IPS-NIHi7 (cell line): ENCODE measurements at regions not wholly inside any gene's neighbourhood (a gene's known extent, or its start where the extent isn't known, plus 50 kb on each side); places are given as distances from the start of the nearest gene placed in this dataset.

Experiments
- DNase-seq: peaks from one replicate; pipeline ENCODE4 v3.0.0; 2012; ENCODE audit warnings: mixed read lengths; ENCODE audit errors: extremely low spot score

DNA sequence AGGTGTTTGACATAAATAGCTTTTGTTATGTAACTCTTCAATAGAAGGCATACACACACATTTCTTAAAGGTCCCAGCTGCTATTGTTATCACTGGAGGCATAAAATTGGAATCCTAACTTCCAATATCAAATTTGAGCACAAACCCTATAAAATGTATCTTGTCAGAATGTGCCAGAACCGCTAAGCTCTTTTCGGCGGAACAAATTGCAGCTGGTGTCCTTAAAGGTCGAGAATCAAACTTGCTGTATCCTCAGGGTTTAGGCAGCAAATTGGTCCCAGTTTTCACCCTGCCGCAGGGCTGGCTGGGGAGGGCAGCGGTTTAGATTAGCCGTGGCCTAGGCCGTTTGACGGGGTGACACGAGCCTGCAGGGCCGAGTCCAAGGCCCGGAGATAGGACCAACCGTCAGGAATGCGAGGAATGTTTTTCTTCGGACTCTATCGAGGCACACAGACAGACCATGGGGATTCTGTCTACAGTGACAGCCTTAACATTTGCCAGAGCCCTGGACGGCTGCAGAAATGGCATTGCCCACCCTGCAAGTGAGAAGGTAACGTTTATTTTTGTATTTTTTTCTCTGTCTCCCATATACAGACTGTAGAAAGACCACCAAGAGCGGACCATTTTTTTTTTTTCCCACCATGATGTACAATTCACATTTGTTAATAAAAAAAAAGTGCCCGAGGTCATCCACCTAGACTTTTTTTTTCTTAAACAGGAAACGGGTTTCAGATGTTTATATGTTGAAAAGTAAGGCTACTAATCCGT lies 297.1 kb downstream of the IRF8 start:
- DNase-seq = peak; percentile 76

DNA sequence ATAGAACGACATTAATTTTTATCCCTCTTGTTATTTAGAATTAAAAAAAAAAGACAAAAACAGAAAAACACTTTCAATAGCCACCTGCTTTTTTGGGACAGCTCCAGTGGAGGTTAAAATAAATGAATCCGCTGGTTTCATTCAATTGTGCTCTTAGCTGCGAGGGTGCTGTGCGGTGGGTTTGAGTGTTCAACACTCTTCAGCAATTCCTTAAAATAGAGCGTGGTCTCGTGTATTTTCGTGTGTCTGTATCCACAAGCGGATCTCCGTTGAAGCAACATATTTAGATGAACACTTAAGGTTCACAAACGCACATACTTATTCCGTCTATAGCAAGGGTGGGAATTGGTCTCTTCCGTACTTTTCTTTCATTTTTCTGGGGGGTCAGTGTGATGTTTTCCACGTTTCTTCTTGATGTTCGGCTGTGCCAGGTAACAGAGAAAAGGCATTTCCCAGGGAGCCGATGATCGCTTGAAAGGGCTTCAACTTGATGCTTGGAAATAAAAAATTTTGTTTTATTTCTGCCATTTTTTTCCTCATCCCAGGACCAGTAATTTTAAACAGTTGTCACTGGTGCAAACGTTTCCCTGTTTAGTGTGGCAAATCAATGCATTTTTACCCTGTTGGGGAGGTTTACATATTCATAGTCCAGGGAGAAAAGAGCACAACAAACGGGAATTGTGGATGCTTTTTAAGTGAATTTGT lies 297.9 kb downstream of the IRF8 start:
- DNase-seq = no peak

DNA sequence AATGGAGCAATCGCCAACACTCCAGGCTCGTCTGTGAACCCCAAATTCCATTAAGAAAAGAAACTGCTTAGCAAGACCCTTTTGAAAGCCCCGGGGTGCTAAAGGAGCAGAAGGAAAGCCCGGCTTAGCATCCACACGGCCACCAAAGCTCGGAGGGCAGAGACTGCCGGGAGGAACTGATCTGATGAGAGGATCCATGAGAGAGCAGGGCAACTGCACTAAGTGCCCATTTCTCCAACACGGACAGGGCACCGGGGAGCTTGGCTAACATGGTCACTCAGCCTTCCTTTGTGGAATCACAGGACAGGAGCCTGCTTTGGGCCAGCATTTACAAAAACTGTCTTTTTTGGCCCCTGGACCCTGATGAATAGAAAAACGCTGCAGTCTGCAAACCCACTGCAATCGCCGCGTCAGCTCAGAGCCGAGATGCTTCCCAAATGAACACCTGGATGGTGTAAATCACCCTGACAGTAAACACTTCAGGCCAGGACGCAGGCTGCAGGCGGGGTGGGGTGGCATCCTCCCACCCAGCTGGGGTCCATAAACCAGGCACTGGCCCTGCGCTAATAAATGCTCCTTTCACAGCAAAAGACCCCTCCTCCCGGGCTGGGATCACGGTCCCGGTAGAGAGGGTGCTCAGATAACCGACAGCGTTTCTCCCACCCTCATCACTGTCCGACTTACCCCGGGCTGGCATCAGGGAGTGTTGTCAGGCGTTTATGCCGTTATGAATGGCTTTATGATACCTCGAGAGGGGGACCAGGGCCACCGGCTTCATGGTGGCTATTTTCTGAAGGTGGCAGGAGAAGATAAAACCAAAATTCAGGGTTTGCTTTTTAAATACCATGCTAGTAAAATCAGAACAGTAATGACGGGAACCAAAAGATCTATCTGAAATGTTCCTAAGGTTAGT lies 299.5 kb downstream of the IRF8 start:
- DNase-seq = no peak

DNA sequence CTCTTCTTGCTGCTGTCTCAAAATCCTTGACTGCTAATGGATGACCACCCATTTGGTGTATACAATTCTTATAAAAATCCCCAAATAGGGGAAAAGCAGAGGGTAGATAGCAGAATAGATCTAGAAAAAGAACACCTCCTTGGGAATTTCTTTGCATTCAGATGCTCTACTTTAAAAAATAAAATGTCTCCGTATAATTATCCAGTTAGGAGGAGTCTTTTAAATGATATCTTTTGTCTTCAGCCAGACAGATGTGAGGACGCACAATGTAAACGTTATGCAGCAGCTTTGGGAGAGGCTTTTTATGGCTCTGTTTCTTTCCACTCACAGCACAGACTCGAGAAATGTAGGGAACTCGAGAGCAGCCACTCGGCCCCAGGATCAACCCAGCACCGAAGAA lies 300.2 kb downstream of the IRF8 start:
- no peak for DNase-seq

DNA sequence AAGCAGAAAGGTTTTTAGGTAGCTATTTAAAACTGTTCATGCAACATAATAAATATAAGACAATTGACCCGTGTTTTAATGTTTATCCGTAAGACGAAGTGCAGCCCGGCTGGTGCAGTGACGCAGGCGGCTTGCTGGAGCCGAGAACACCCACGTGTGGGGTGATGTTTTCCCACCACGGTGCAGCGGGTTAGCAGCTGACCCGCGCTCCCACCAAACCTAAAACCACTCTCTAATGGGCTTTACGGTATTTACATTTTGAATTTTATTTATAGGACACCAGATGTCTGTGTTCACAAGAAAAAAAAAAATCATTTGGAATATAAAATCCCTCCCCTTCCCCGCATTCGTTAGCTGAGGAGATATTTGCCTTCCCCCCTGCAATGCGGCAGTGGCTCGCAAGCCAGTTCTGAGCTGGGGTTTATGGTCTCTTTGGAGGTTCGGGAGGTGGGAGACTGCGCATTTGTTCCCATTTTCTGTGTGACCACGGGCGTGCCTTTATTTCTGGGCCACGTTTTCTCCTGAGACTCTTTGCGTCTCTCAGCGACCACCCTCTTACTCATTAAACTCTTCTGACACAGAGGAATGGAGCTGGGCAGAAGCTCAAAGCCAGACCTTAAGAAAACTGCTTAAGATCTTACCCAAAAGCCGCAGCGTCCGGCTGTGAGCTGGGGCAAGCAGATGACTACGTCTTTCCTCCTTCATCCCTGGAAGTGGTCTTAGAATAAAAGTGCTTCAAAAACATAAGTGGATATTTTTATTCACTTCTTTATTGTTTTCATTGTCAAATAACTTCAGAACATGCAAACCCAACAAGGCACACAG lies 301.1 kb downstream of the IRF8 start:
- no peak for DNase-seq

DNA sequence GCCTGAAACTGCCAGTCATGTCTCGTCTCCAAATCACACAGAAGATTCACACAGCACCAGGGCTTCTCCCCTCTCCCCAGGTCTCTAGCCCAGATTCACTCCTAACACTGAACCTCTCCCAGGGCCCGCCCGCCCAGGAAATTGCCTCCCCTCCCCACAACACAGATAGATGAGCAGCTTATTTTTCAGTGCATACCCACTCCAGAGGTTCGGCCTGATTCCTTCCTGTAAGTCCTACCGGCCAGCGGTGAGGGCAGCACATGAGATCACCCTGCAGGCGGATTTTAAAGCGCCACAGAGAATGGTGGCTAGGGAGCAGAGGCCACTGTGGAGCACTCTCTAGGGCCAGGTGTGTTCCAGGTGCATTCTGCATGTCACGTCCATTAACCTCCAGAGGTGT lies 301.8 kb downstream of the IRF8 start:
- no peak for DNase-seq

DNA sequence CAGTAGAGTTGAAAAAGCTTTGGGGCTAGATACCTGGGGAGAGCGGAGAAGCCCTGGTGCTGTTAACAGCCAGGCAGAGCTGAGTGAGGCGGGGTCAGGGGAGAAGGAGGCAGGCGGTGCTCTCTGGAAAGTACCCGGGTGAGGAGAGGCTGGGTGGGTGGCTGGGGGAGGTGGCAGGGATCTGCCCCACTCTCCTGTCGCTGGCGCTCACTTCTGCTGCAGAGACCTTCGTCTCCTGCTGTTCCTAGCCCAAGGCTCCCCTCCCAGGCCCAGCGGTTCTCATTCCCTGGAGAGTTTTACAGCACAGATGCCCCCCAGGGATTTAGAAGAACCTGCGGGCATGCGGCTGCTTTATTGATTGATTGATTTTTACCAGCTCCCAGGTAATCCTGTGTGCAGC lies 302.8 kb downstream of the IRF8 start:
- no peak for DNase-seq

DNA sequence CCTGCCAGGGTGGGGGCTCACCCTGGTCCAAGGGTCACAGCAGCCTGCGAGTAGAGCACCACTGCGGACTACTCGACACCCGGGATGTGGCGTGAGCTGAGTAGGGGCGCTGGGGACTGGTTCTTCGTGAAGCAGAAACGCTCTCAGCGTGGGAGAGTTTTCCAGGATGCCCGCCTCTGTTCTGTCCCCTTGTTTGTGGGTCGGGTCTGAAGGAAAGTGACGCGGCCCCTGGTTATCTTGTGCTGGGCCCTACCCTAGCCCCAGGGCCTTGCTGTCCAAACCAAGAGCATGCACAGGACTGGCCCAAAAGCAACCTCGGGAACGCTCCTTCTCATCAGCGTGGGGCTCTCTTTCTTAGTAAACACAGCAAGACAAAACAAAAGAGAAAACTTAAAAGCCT lies 303.3 kb downstream of the IRF8 start:
- DNase-seq = no peak

DNA sequence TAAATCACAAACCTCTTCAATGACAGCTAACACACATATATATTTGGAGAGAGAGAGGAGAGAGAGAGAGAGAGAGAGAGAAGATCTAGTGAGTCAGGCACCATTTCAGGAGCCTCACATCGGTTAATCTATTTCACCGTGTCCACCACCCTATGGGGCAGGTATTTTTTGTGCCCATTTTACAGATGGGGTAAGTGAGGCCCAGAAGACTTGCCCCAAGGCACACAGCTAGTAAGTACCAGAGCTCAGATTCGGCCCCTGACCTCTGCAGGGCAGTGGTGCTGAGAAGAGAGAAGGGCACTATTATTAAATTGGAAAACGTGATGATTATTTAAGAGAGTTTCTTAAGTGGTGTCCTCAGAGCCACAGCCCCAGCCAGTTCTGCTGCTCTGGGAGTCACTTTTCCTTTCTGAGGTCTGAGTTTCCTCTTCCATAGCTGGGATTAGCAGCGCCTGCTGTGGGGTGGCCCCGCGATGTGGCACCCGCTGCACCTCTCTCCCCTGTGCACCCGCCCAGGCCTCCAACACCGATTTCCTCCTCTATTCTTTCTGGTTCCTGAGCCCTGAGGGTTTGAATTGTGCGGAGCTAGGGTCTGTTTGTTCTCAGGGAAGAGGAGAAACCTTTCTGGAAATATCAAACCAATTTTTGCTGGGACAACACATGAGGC lies 303.9 kb downstream of the IRF8 start:
- no peak for DNase-seq

DNA sequence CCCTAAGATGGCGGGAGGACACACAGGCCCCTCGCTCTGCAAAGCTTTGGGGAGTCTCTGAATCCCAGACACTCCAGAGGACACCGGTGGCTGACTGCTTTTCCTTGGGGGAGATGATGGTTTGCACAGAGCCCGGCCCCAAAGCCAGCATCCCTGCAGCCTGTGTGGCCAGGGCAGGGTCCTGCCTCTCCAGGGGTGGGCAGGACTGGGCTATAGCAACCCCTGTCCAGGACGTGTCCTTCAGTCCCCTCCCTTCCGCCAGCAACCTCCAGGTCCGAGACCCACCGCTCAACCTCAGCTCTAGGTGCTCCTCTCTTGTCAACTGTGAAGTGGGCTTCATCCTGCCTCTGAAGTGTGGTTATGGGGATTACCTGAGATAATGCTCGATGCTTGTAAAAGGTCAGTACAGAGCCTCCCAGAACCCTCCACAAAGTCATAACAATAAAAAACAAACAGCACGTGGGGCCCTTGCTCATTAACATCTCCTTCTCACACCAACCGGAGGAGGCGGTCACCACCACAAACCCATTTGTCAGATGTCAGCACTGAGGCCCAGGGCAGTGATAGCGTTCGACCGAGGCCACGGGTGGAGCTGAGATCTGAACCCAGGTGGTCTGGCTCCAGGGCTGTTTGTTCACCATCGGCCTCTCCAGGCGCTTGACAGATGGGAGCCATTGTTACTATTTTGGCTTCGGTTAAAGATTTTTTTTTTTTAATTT lies 304.8 kb downstream of the IRF8 start:
- DNase-seq = no peak

DNA sequence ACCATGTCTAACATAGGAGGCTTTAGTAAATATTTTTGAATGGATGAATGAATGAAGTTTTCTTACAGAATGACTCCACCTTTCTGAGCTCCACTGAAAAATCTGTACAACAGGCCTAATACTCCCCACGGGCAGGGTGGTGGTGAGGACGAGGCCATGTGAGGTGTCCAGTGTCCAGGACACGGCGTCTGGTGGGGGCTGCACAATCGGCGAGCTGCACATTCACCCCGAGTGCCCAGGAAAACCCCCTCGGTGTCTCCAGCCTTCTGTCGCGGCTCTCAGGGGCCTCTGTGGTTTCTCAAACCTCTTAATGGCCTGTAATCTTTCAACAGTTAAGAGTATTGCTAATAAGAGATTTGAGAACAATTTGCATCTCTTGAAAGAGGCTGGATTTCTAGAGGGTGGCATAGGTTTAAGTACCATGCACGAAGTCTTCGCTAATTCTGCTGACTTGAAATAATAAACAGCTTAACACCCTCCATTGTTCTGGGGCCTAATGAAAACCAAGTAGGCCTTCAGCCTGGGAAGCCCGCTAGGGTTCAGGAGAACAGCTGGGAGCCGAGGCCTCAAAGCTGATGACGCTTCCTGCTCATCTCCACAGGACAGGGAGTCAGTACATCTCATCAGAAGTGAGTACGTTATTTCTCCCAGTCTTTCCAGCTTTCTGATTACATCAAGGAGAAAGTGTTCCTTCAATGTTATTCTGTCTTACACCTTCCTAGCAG lies 304.6 kb upstream of the FOXF1 start:
- DNase-seq = no peak

DNA sequence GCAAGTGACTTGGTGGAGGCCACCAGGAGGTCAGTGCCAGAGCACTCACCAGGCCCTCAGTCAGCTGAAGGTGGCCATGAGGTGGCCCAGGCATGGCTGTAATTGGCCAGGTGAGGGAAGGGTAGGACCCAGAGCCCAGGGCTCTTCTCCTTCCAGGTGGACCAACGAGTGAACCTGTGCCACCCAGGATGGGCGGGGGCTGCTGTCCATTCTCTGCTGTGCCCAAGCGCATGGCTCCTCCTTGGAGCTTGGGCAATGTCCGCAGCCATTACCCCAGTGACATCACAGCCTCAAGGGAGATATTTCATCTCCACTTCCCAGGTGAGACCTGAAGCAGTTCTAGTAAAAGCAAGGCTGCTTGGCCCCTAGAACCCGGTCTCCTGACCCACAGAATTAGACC lies 303.0 kb upstream of the FOXF1 start:
- DNase-seq = no peak

DNA sequence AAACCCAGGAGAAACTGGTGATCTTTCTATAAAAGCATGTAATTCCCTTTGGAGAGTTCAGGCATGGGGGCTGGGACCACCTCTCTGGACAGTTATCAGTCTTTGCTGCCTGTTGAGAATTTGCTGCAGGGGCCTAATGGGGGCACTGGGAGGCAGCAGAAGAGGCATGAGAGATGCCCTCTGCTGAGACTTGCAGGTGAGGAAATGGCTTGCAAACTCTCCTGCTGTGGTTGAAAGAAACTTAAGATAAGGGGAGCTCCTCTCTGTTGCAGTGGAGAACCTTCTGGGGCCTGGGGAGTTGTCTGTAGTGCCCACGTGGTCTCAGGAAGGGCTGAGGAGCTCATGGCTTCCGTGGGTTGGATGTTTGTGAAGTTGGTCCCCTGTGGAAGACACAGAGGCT lies 301.1 kb upstream of the FOXF1 start:
- no peak for DNase-seq

DNA sequence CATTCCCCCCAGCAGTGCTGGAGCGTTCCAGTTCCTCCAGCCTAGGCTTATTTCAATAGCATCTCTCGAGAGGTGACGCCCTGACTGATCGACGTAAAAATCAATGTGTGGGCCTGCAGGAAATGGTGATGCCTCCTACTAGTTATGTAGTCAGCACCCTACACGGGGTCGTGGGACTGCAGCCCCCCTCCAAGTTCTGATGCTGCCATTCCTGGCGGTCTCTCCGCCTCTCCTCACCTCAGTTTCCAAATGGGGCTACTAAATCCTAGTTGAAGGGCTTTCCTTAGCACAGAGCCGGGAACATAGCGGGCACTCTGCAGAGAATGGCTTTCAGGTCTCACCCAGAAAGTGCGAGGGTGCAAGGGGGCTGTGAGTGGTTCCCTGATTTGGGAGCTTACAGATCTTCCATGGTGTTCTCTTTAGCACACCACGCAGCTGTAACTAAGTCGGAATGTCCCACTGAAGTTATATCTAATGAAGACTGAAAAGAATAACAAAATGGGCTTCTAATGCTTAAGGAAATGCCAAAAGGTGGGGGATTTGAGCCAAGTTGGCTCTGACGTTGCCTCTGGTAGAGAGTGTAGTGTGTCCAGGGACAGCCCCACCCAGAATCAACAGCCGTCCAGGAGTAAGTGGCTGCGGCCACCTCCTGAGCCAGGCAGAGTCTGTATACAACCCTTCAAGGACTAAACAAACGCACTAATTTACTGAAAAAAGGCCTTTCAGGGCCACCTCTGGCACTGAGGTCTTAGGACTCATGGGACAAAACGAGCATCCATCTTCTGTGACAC lies 299.7 kb upstream of the FOXF1 start:
- no peak for DNase-seq

DNA sequence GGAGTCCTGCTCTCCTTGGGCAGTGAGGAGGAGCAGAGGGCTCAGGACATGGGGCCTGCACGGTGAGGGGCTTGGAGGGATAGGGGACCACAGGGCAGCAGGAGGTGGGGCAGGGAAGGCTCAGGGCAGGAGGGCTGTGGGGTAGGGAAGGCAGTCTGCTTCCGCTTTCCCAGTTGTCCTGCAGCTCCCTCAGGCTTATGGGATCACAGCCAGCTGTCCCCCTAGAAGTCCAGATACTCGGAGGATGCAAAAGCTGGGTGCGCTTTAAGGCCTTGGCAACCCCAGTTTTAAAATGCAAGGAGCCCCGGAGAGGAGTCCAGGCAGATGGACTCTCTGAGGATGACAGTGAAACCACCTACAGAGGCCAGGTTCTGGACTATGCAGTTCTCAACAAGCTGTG lies 299.1 kb upstream of the FOXF1 start:
- DNase-seq = no peak

DNA sequence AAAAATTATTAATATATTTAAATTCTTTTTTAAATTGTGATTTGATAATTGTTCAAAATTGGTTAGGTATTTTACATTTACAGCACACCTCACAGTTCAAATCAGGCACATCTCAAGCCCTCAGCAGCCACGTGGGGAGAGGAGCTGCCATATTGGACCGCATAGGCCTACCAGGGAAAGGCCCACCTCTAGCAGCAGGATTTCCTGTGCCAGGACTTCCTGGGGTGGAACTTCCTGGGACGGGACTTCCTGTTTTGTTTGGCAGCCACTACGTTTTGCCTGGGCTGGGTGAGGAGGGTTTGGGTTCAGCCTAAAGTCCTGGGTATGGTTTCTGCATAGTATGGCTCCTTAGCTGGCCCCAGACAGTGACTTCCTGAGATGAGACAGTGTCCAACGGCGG lies 298.5 kb upstream of the FOXF1 start:
- no peak for DNase-seq

DNA sequence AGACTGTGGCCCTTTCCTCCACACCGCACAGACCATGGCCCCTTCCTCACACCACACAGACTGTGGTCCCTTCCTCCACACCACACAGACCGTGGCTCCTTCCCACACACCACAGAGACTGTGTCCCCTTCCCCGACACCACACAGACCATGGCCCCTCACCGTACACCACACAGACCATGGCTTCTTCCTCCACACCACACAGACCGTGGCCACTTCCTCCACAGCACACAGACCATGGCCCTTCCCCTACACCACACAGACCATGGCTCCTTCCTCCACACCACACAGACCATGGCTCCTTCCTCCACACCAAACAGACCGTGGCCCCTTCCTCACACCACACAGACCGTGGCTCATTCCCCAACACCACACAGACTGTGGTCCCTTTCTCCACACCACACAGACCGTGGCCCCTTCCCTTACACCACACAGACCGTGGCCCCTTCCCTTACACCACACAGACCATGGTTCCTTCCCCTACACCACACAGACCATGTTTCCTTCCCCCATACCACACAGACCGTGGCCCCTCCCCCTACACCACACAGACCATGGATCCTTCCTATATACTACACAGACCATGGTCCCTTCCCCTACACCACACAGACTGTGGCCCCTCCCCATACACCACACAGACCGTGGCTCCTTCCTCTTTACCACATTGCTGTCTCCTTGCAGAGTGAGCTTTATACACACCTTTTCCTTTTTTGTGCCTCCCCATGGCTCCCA lies 297.5 kb upstream of the FOXF1 start:
- no peak for DNase-seq
